Keratinocyte (primary cell): ENCODE measurements at regions not wholly inside any gene's neighbourhood (a gene's known extent, or its start where the extent isn't known, plus 50 kb on each side); places are given as distances from the start of the nearest gene placed in this dataset.
"Not testable (repeated sequence)": the region's sequence is repeated elsewhere in the genome, so short reads cannot be mapped to it uniquely, and the experiment has no call there.

ENCODE experiments used
- DNase-seq: peaks from one replicate; pipeline ENCODE4 v3.0.0-alpha.2; 2011; ENCODE audit warnings: low read depth, missing footprints, low spot score
- FAIRE-seq: peaks from 2 replicates; lab custom pipeline; 2011; peaks lifted over from hg19 to GRCh38; lab: Jason Lieb, UNC
- H2AFZ ChIP-seq: 2 replicates; pipeline ENCODE4 v1.6.0; 2012; ENCODE audit warnings: low read length, control low read depth, inconsistent platforms; ENCODE audit not compliant: control insufficient read depth
- H3K27ac ChIP-seq: 2 replicates; pipeline ENCODE4 v1.5.1; 2011; ENCODE audit warnings: low read length; ENCODE audit not compliant: control insufficient read depth, insufficient read depth
- H3K27me3 ChIP-seq: 3 replicates; pipeline ENCODE4 v1.6.0; 2011; ENCODE audit warnings: low read length; ENCODE audit not compliant: control insufficient read depth, insufficient read depth; ENCODE audit errors: extremely low read depth
- H3K36me3 ChIP-seq, 2 experiments: 2 replicates in 1 of 2; 3 replicates in 1 of 2; pipeline ENCODE4 v1.5.1; 2011; ENCODE audit warnings: low read length in 2 of 2, mild to moderate bottlenecking in 1 of 2; ENCODE audit not compliant: control insufficient read depth in 2 of 2, insufficient read depth in 2 of 2; ENCODE audit errors: extremely low read depth in 1 of 2
- H3K4me1 ChIP-seq: 3 replicates; pipeline ENCODE4 v1.5.1; 2011; ENCODE audit warnings: low read length; ENCODE audit not compliant: control insufficient read depth, insufficient read depth; ENCODE audit errors: extremely low read depth
- H3K4me2 ChIP-seq: 3 replicates; pipeline ENCODE4 v1.6.0; 2011; ENCODE audit warnings: low read depth, low read length; ENCODE audit not compliant: control insufficient read depth, insufficient read depth; ENCODE audit errors: extremely low read depth
- H3K4me3 ChIP-seq, 3 experiments: fragments of 200-600 bp in 1 of 3; sonication (generic) in 1 of 3; 2 replicates in 2 of 3; 3 replicates in 1 of 3; pipeline ENCODE4 v1.5.1; 2011 to 2016; ENCODE audit warnings: low read length in 3 of 3, mild to moderate bottlenecking in 3 of 3, control low read depth in 2 of 3, inconsistent platforms in 1 of 3, low read depth in 1 of 3, mixed read lengths in 1 of 3, mixed run types in 1 of 3, moderate library complexity in 1 of 3; ENCODE audit not compliant: control insufficient read depth in 2 of 3, insufficient read depth in 2 of 3; ENCODE audit errors: extremely low read depth in 1 of 3
- H3K79me2 ChIP-seq: 2 replicates; pipeline ENCODE4 v1.6.0; 2012; ENCODE audit warnings: low read length; ENCODE audit not compliant: control insufficient read depth, insufficient read depth
- H3K9ac ChIP-seq: 3 replicates; pipeline ENCODE4 v1.6.0; 2011; ENCODE audit warnings: low read length; ENCODE audit not compliant: control insufficient read depth, insufficient read depth; ENCODE audit errors: extremely low read depth
- H3K9me1 ChIP-seq: 3 replicates; pipeline ENCODE4 v1.6.0; 2011; ENCODE audit warnings: low read length; ENCODE audit not compliant: control insufficient read depth, insufficient read depth; ENCODE audit errors: extremely low read depth
- H3K9me3 ChIP-seq: 2 replicates; pipeline ENCODE4 v1.5.1; 2012; ENCODE audit warnings: low read depth, low read length; ENCODE audit not compliant: control insufficient read depth
- H4K20me1 ChIP-seq: 3 replicates; pipeline ENCODE4 v1.6.0; 2011; ENCODE audit warnings: low read length; ENCODE audit not compliant: control insufficient read depth, insufficient read depth; ENCODE audit errors: extremely low read depth
- CTCF ChIP-seq, 3 experiments: IDR thresholded peaks in 1 of 3; conservative IDR thresholded peaks in 1 of 3; optimal IDR thresholded peaks in 1 of 3; 2 replicates in 2 of 3; 3 replicates in 1 of 3; pipeline versions ENCODE3 to v1.5.1; 2011; ENCODE audit warnings: low read length in 3 of 3, mild to moderate bottlenecking in 3 of 3, moderate library complexity in 2 of 3, control low read depth in 1 of 3, inconsistent platforms in 1 of 3; ENCODE audit not compliant: insufficient read depth in 2 of 3; ENCODE audit errors: extremely low read depth in 1 of 3
- EZH2 ChIP-seq: IDR thresholded peaks from one replicate; pipeline ENCODE4 v1.6.1; 2012; ENCODE audit warnings: inconsistent platforms, mild to moderate bottlenecking, low read length, moderate library complexity
- dilution Hi-C: fragments of 300-500 bp; cut with MboI; formaldehyde crosslinking; loops from one replicate; pipeline ENCODE4 v1.7.0; 2020; ENCODE audit warnings: low sequenced_read_pairs; ENCODE audit not compliant: extremely low pct_ligation_motif_present

- no peak overlapping the region for H3K27ac ChIP-seq
- no peaks in the 10 kb centered on the region for H3K27me3 ChIP-seq
- H3K79me2 ChIP-seq = no peaks in the 10 kb centered on the region
- H4K20me1 ChIP-seq = no peaks in the 10 kb centered on the region
- H3K9me1 ChIP-seq = no peaks in the 10 kb centered on the region
- no peak overlapping the region for H2AFZ ChIP-seq
- no peaks in the 10 kb centered on the region for H3K9me3 ChIP-seq
- DNase-seq (no peak), FAIRE-seq (no peak)
- H3K36me3 ChIP-seq = no peaks in the 10 kb centered on the region
- H3K4me2 ChIP-seq = no peak overlapping the region
- no peak overlapping the region for H3K4me3 ChIP-seq
- dilution Hi-C loops = no loop called here
- H3K4me1 ChIP-seq = no peaks in the 10 kb centered on the region
- TF ChIP-seq CTCF (optimal IDR thresholded peaks at IDR 0.05 in 1 of 3, IDR thresholded peaks at IDR 0.05 in 1 of 3, conservative IDR thresholded peaks at IDR 0.05 in 1 of 3; ENCODE audit: extremely low read depth in 1 of 3, insufficient read depth in 2 of 3, low read length in 3 of 3) (no peak), EZH2 (no peak)
- H3K9ac ChIP-seq = no peak overlapping the region
These were observed 453.1 kb upstream of the MKI67 start for GRCh38 chr10:128579280-128579865.

- H3K27ac ChIP-seq = no peak overlapping the region
- dilution Hi-C loops = no loop called here
- no peaks in the 10 kb centered on the region for H3K79me2 ChIP-seq
- no peak for DNase-seq
- TF ChIP-seq EZH2 (no peak), CTCF (optimal IDR thresholded peaks at IDR 0.05 in 1 of 3, IDR thresholded peaks at IDR 0.05 in 1 of 3, conservative IDR thresholded peaks at IDR 0.05 in 1 of 3; ENCODE audit: extremely low read depth in 1 of 3, insufficient read depth in 2 of 3, low read length in 3 of 3) (no peak)
- no peak overlapping the region for H3K4me3 ChIP-seq
- H4K20me1 ChIP-seq = no peaks in the 10 kb centered on the region
- no peaks in the 10 kb centered on the region for H3K27me3 ChIP-seq
- H3K9me3 ChIP-seq = no peaks in the 10 kb centered on the region
- no peaks in the 10 kb centered on the region for H3K9me1 ChIP-seq
- no peak overlapping the region for H3K9ac ChIP-seq
- no peak overlapping the region for H3K4me2 ChIP-seq
- no peak for FAIRE-seq
- H2AFZ ChIP-seq = no peak overlapping the region
- no peaks in the 10 kb centered on the region for H3K36me3 ChIP-seq
- no peaks in the 10 kb centered on the region for H3K4me1 ChIP-seq
These were observed 453.7 kb upstream of the MKI67 start for GRCh38 chr10:128579901-128580300.

GRCh38 chr10:128583125-128583524 is 456.9 kb upstream of the MKI67 start:
- H4K20me1 ChIP-seq, H3K79me2 ChIP-seq, H3K27me3 ChIP-seq, H3K9me1 ChIP-seq, H3K4me2 ChIP-seq, dilution Hi-C loops, DNase-seq, H2AFZ ChIP-seq, H3K4me3 ChIP-seq, H3K36me3 ChIP-seq, H3K9ac ChIP-seq, H3K4me1 ChIP-seq, H3K27ac ChIP-seq, H3K9me3 ChIP-seq, FAIRE-seq: not testable (repeated sequence)

GRCh38 chr10:128586599-128586998 is 460.4 kb upstream of the MKI67 start:
- H3K4me3 ChIP-seq, H3K4me2 ChIP-seq, H3K27me3 ChIP-seq, H3K9me3 ChIP-seq, H4K20me1 ChIP-seq, H3K27ac ChIP-seq, FAIRE-seq, H3K9me1 ChIP-seq, H3K4me1 ChIP-seq, H3K79me2 ChIP-seq, dilution Hi-C loops, DNase-seq, H3K9ac ChIP-seq, H2AFZ ChIP-seq, H3K36me3 ChIP-seq: not testable (repeated sequence)
